Ascending aorta (tissue), 2 donors: ENCODE measurements at regions not wholly inside any gene's neighbourhood (a gene's known extent, or its start where the extent isn't known, plus 50 kb on each side); places are given as distances from the start of the nearest gene placed in this dataset.
"Not testable (repeated sequence)": the region's sequence is repeated elsewhere in the genome, so short reads cannot be mapped to it uniquely, and the experiment has no call there.

Experiments
- DNase-seq, 2 donors: peaks; one replicate each; pipeline ENCODE4 v3.0.0-alpha.2; 2019; ENCODE audit warnings: low spot score in 2 of 2
- H3K27ac ChIP-seq, 2 donors: fragments of 200-600 bp; sonication (generic); one replicate each; pipeline ENCODE4 v1.5.1; 2016 to 2017; ENCODE audit warnings: mild to moderate bottlenecking in 1 of 2
- H3K27me3 ChIP-seq: fragments of 200-600 bp; sonication (generic); one replicate; pipeline ENCODE4 v1.5.1; 2017
- H3K36me3 ChIP-seq, 2 donors: fragments of 200-600 bp; sonication (generic); one replicate each; pipeline ENCODE4 v1.5.1; 2016
- H3K4me1 ChIP-seq, 2 donors: fragments of 200-600 bp; sonication (generic); one replicate each; pipeline ENCODE4 v1.5.1; 2016 to 2017; ENCODE audit warnings: mild to moderate bottlenecking in 1 of 2
- H3K4me3 ChIP-seq, 2 donors: fragments of 200-600 bp; sonication (generic); one replicate each; pipeline ENCODE4 v1.5.1; 2016 to 2017; ENCODE audit warnings: mild to moderate bottlenecking in 1 of 2
- H3K9me3 ChIP-seq, 2 donors: fragments of 200-600 bp; sonication (generic); one replicate each; pipeline ENCODE4 v1.5.1; 2016
- intact Hi-C: fragments of 100-400 bp; cut with DNase I; formaldehyde crosslinking; loops from one replicate; pipeline ENCODE4 v1.15.1; 2023
- TF ChIP-seq, protein P1 (sequence below), 3 experiments: fragments of 200-600 bp in 2 of 3; fragments of 450-650 bp in 1 of 3; sonication (generic) in 2 of 3; IDR thresholded peaks; one replicate each; pipeline ENCODE4 v1.5.1; 2016 to 2019; ENCODE audit warnings: antibody characterized with exemption in 3 of 3, mild to moderate bottlenecking in 1 of 3, moderate library complexity in 1 of 3

- Histone ChIP-seq H3K9me3 (no peaks in the 10 kb centered on the region), H3K27me3 (no peaks in the 10 kb centered on the region), H3K36me3 (no peaks in the 10 kb centered on the region), H3K4me3 (no peak overlapping the region), H3K4me1 (no peaks in the 10 kb centered on the region), H3K27ac (no peak overlapping the region)
- TF ChIP-seq, protein P1, sequence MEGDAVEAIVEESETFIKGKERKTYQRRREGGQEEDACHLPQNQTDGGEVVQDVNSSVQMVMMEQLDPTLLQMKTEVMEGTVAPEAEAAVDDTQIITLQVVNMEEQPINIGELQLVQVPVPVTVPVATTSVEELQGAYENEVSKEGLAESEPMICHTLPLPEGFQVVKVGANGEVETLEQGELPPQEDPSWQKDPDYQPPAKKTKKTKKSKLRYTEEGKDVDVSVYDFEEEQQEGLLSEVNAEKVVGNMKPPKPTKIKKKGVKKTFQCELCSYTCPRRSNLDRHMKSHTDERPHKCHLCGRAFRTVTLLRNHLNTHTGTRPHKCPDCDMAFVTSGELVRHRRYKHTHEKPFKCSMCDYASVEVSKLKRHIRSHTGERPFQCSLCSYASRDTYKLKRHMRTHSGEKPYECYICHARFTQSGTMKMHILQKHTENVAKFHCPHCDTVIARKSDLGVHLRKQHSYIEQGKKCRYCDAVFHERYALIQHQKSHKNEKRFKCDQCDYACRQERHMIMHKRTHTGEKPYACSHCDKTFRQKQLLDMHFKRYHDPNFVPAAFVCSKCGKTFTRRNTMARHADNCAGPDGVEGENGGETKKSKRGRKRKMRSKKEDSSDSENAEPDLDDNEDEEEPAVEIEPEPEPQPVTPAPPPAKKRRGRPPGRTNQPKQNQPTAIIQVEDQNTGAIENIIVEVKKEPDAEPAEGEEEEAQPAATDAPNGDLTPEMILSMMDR (IDR thresholded peaks at IDR 0.05), result no peak
- no peak for DNase-seq
- intact Hi-C loops, result no loop called here
Measured at GRCh38 chr2:14781142-14781541, 148.6 kb downstream of the LRATD1 start.

DNA sequence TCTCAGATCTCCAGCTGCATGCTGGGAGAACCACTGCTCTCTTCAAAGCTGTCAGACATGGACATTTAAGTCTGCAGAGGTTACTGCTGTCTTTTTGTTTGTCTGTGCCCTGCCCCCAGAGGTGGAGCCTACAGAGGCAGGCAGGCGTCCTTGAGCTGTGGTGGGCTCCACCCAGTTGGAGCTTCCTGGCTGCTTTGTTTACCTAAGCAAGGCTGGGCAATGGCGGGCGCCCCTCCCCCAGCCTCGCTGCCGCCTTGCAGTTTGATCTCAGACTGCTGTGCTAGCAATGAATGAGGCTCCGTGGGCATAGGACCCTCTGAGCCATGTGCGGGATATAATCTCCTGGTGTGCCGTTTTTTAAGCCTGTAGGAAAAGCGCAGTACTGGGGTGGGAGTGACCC lies 156.3 kb downstream of the LRATD1 start:
- H3K27me3 ChIP-seq, H3K36me3 ChIP-seq, DNase-seq, H3K4me3 ChIP-seq, H3K9me3 ChIP-seq, H3K27ac ChIP-seq, H3K4me1 ChIP-seq, intact Hi-C loops: not testable (repeated sequence)

- no peak overlapping the region for H3K4me3 ChIP-seq
- H3K27ac ChIP-seq, result no peak overlapping the region
- intact Hi-C loops, result no loop called here
- no peak for DNase-seq
- H3K27me3 ChIP-seq, result no peaks in the 10 kb centered on the region
- H3K4me1 ChIP-seq, result no peaks in the 10 kb centered on the region
- no peaks in the 10 kb centered on the region for H3K36me3 ChIP-seq
- H3K9me3 ChIP-seq, result no peaks in the 10 kb centered on the region
- TF ChIP-seq, protein P1 (IDR thresholded peaks at IDR 0.05), result no peak
Measured at GRCh38 chr2:14790041-14790640, 157.6 kb downstream of the LRATD1 start.

GRCh38 chr2:14803994-14804393 lies 171.5 kb downstream of the LRATD1 start:
- no peaks in the 10 kb centered on the region for H3K27me3 ChIP-seq
- H3K36me3 ChIP-seq, result no peaks in the 10 kb centered on the region
- TF ChIP-seq, protein P1 (IDR thresholded peaks at IDR 0.05), result no peak
- no peak overlapping the region for H3K27ac ChIP-seq
- intact Hi-C loops, result no loop called here
- H3K4me1 ChIP-seq, result no peaks in the 10 kb centered on the region
- DNase-seq, result no peak
- H3K9me3 ChIP-seq, result no peaks in the 10 kb centered on the region
- no peak overlapping the region for H3K4me3 ChIP-seq

- H3K9me3 ChIP-seq, result no peaks in the 10 kb centered on the region
- intact Hi-C loops, result no loop called here
- DNase-seq, result no peak
- H3K4me1 ChIP-seq, result no peaks in the 10 kb centered on the region
- no peaks in the 10 kb centered on the region for H3K36me3 ChIP-seq
- no peak overlapping the region for H3K27ac ChIP-seq
- TF ChIP-seq, protein P1 (IDR thresholded peaks at IDR 0.05), result no peak
- H3K27me3 ChIP-seq, result no peaks in the 10 kb centered on the region
- no peak overlapping the region for H3K4me3 ChIP-seq
Measured at GRCh38 chr2:14804902-14805301, 172.4 kb downstream of the LRATD1 start.

DNA sequence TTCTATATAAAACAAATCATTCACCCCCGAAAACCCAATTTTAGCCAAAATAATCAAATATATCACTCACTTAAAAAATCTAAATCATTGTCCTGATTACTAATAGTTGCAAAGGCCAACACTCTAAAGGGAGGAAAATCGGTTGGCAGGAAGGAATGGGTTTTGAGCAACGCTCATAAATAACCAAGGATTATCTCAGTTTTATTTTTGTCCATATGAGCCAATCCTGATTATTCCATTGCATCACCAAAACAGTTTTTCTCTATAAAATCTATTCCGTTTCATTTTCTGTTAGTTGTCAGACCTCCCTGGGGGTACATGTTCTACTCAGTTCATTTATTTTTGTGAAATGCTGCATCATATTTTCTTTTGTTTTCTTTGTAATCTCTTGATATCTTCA lies 174.1 kb downstream of the LRATD1 start:
- H3K36me3 ChIP-seq, result no peaks in the 10 kb centered on the region
- no peak overlapping the region for H3K27ac ChIP-seq
- no peaks in the 10 kb centered on the region for H3K4me1 ChIP-seq
- no peak overlapping the region for H3K4me3 ChIP-seq
- H3K27me3 ChIP-seq, result no peaks in the 10 kb centered on the region
- intact Hi-C loops, result no loop called here
- H3K9me3 ChIP-seq, result no peaks in the 10 kb centered on the region
- TF ChIP-seq, protein P1 (IDR thresholded peaks at IDR 0.05), result no peak
- no peak for DNase-seq
